Ishikawa (cell line): ENCODE measurements at regions not wholly inside any gene's neighbourhood (a gene's known extent, or its start where the extent isn't known, plus 50 kb on each side); places are given as distances from the start of the nearest gene placed in this dataset.

Experiments
- CEBPB ChIP-seq: IDR thresholded peaks from 2 replicates; pipeline ENCODE4 v1.6.1; 2012
- CREB1 ChIP-seq: IDR thresholded peaks from 2 replicates; pipeline ENCODE4 v1.6.1; 2012; ENCODE audit warnings: low read depth
- EGR1 ChIP-seq: IDR thresholded peaks from 2 replicates; pipeline ENCODE4 v1.6.1; 2012
- EP300 ChIP-seq: IDR thresholded peaks from 2 replicates; pipeline ENCODE4 v1.6.1; 2012; ENCODE audit warnings: borderline replicate concordance
- FOXM1 ChIP-seq: IDR thresholded peaks from 2 replicates; pipeline ENCODE4 v1.6.1; 2012; ENCODE audit warnings: low read depth, borderline replicate concordance
- NFIC ChIP-seq: IDR thresholded peaks from 2 replicates; pipeline ENCODE4 v1.6.1; 2012
- RAD21 ChIP-seq: IDR thresholded peaks from 2 replicates; pipeline ENCODE4 v1.6.1; 2012; ENCODE audit warnings: low read depth
- TAF1 ChIP-seq: IDR thresholded peaks from 2 replicates; pipeline ENCODE4 v1.6.1; 2012; ENCODE audit warnings: low read depth, mild to moderate bottlenecking
- TCF12 ChIP-seq: IDR thresholded peaks from 2 replicates; pipeline ENCODE4 v1.6.1; 2012; ENCODE audit warnings: low read depth
- TEAD4 ChIP-seq: IDR thresholded peaks from 2 replicates; pipeline ENCODE4 v1.6.1; 2012
- USF1 ChIP-seq: IDR thresholded peaks from 2 replicates; pipeline ENCODE4 v1.6.1; 2012
- YY1 ChIP-seq: IDR thresholded peaks from 2 replicates; pipeline ENCODE4 v1.6.1; 2012; ENCODE audit warnings: low read depth
- ZBTB7A ChIP-seq: IDR thresholded peaks from 2 replicates; pipeline ENCODE4 v1.6.1; 2012; ENCODE audit warnings: low read depth
- TF ChIP-seq, protein P1 (sequence below): IDR thresholded peaks from 2 replicates; pipeline ENCODE4 v1.6.1; 2012
- TF ChIP-seq, protein P2 (sequence below): IDR thresholded peaks from 2 replicates; pipeline ENCODE4 v1.6.1; 2012; ENCODE audit warnings: low read depth, mild to moderate bottlenecking

GRCh38 chr14:47917344-47917954 is 242.0 kb upstream of the MDGA2 start:
- TF ChIP-seq FOXM1 (no peak), RAD21 (peak; percentile 65), TEAD4 (no peak)

GRCh38 chr14:47901141-47901540 is 225.7 kb upstream of the MDGA2 start:
- peak; percentile 62 for TF ChIP-seq YY1

GRCh38 chr14:47899685-47900084 is 224.3 kb upstream of the MDGA2 start:
- no peak for TF ChIP-seq EGR1
- TF ChIP-seq YY1: no peak
- TF ChIP-seq FOXM1: no peak
- no peak for TF ChIP-seq RAD21
- TF ChIP-seq CREB1: no peak
- no peak for TF ChIP-seq TAF1
- TF ChIP-seq, protein P1, sequence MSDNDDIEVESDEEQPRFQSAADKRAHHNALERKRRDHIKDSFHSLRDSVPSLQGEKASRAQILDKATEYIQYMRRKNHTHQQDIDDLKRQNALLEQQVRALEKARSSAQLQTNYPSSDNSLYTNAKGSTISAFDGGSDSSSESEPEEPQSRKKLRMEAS: no peak
- no peak for TF ChIP-seq CEBPB
- TF ChIP-seq NFIC: no peak
- TF ChIP-seq ZBTB7A: no peak
- no peak for TF ChIP-seq EP300

DNA sequence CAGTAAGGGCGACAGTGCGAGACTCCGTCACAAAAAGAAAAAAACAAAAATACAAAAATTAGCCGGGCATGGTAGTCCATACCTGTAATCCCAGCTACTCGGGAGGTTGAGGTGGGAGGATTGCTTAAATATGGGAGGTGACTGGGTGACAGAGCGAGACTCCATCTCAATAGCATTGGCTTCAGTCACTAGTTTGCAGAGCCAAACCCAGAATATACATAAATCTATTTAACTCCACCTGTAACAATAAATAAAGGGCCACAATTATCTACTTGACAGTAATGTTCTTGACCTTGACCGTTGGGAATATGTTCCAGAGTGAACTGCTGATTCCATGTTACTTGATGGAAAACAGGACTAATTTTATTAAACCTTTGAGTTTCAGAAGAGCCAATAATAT is 198.9 kb upstream of the MDGA2 start:
- TF ChIP-seq CREB1 (no peak), TCF12 (no peak), TAF1 (no peak), ZBTB7A (no peak), NFIC (no peak), EP300 (no peak), USF1 (no peak), CEBPB (no peak), RAD21 (no peak), TEAD4 (no peak)
- TF ChIP-seq, protein P1: no peak
- TF ChIP-seq, protein P2, sequence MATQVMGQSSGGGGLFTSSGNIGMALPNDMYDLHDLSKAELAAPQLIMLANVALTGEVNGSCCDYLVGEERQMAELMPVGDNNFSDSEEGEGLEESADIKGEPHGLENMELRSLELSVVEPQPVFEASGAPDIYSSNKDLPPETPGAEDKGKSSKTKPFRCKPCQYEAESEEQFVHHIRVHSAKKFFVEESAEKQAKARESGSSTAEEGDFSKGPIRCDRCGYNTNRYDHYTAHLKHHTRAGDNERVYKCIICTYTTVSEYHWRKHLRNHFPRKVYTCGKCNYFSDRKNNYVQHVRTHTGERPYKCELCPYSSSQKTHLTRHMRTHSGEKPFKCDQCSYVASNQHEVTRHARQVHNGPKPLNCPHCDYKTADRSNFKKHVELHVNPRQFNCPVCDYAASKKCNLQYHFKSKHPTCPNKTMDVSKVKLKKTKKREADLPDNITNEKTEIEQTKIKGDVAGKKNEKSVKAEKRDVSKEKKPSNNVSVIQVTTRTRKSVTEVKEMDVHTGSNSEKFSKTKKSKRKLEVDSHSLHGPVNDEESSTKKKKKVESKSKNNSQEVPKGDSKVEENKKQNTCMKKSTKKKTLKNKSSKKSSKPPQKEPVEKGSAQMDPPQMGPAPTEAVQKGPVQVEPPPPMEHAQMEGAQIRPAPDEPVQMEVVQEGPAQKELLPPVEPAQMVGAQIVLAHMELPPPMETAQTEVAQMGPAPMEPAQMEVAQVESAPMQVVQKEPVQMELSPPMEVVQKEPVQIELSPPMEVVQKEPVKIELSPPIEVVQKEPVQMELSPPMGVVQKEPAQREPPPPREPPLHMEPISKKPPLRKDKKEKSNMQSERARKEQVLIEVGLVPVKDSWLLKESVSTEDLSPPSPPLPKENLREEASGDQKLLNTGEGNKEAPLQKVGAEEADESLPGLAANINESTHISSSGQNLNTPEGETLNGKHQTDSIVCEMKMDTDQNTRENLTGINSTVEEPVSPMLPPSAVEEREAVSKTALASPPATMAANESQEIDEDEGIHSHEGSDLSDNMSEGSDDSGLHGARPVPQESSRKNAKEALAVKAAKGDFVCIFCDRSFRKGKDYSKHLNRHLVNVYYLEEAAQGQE: no peak

- TF ChIP-seq EGR1: no peak
Measured at GRCh38 chr14:47872588-47872987, 197.2 kb upstream of the MDGA2 start.

GRCh38 chr14:47863441-47863840 is 188.0 kb upstream of the MDGA2 start:
- no peak for TF ChIP-seq CEBPB
- TF ChIP-seq USF1: no peak
- no peak for TF ChIP-seq TCF12
- no peak for TF ChIP-seq EGR1
- TF ChIP-seq TAF1: no peak
- TF ChIP-seq ZBTB7A: no peak
- TF ChIP-seq, protein P1: no peak
- no peak for TF ChIP-seq NFIC
- TF ChIP-seq EP300: no peak
- TF ChIP-seq FOXM1: no peak
- TF ChIP-seq YY1: no peak
- TF ChIP-seq, protein P2: no peak
- no peak for TF ChIP-seq RAD21
- no peak for TF ChIP-seq TEAD4
- TF ChIP-seq CREB1: no peak
